ENCODE measurements at regions not wholly inside any gene's neighbourhood (a gene's known extent, or its start where the extent isn't known, plus 50 kb on each side); places are given as distances from the start of the nearest gene placed in this dataset.

DNA sequence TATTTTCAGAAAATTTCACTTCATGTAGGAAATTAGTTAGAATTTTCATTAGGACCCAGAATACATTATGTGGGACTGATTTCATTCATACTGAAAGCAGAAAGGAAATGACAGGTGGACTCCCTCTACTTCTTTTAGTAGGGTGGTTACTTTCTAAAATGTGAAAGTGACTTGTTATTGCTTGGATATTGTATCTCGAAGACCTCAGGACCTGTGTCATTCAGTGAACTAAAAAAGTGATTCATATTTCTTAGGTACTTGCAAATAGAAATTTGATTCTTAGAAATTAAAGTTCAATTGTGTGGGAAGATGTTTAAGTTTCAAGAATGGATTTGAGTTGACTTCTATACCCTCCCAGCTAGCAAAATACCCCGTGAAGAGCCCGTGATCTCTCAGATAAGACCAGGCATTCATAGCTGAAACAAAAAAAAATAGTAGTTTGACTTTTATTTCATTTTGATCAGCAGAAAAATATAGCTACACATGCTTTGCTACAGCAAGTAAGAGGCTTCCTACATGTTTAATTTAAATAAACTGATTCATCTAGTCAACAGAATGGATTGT, 1037.1 kb downstream of the GATA3 start:
- no peak for DNase-seq
- H3K36me3 Mint-ChIP-seq (ENCODE audit: unreplicated experiment) = no peaks in the 10 kb centered on the region

DNA sequence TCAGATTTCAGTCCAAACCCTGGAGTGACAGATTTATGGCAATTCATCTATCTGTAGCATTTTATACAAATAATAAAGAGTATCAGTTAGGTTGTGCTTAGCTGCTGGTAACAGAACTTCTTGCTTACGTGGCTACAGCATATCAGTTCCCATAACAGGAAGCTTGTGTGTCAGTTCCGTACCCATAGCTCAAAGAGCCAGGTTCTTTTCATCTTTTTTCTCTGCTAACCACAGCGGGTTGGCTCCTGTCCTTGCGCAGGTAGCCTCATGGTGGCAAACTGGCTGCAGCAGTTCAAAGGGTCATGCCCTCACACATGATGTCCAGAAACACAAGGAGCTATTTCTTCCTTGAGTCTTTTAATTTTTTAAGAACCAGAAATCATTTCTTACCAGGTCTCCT, 1041.8 kb downstream of the GATA3 start:
- H3K4me1 Mint-ChIP-seq (ENCODE audit: low read depth, unreplicated experiment) = no peaks in the 10 kb centered on the region
- TF ChIP-seq, protein P1, sequence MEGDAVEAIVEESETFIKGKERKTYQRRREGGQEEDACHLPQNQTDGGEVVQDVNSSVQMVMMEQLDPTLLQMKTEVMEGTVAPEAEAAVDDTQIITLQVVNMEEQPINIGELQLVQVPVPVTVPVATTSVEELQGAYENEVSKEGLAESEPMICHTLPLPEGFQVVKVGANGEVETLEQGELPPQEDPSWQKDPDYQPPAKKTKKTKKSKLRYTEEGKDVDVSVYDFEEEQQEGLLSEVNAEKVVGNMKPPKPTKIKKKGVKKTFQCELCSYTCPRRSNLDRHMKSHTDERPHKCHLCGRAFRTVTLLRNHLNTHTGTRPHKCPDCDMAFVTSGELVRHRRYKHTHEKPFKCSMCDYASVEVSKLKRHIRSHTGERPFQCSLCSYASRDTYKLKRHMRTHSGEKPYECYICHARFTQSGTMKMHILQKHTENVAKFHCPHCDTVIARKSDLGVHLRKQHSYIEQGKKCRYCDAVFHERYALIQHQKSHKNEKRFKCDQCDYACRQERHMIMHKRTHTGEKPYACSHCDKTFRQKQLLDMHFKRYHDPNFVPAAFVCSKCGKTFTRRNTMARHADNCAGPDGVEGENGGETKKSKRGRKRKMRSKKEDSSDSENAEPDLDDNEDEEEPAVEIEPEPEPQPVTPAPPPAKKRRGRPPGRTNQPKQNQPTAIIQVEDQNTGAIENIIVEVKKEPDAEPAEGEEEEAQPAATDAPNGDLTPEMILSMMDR (IDR thresholded peaks at IDR 0.05; ENCODE audit: partially characterized antibody, unreplicated experiment) = no peak

More for the DNA sequence above, 1037.1 kb downstream of the GATA3 start:
- Mint-ChIP-seq H3K4me1 (ENCODE audit: low read depth, unreplicated experiment) (no peaks in the 10 kb centered on the region), H3K27me3 (ENCODE audit: unreplicated experiment) (no peaks in the 10 kb centered on the region), H3K9me3 (ENCODE audit: unreplicated experiment) (no peaks in the 10 kb centered on the region), H3K27ac (ENCODE audit: unreplicated experiment) (no peak overlapping the region), H3K4me3 (ENCODE audit: unreplicated experiment) (no peak overlapping the region)
- TF ChIP-seq, protein P1 (IDR thresholded peaks at IDR 0.05; ENCODE audit: partially characterized antibody, unreplicated experiment) = no peak

DNA sequence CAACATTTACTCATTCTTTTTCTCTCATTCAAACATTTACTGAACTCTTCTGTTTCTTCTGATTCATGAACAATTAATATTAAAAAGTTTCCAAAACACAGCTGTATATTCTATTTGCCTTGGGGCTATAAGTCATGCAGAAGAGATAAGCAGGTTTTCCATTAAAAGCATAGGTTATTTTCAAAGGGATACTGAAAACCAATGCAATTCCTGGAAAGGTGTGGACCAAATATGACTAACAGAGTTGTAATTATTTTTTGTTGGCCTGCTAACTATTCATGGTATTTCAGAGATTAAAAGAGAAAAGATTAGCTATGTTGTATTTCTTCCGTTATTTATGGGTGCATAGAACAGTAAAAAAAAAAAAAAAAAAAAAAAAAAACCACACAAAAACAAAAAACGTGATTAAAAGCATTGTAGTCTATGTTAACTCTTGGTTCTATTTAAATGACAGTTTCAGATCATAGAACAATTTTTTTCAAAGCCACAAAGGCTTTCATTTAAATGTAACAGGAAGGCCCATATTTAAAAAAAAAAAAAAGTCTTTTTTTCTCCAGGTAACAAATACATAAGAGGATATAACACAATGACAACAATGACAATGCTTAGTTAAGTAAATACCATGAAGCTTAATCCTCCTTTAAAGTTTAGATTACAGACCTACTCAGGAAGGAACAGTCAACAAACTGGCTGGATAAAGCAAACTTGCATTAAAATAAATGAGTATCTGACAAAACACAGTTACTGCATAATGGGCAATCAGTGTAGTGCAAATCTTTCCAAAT, 1042.9 kb downstream of the GATA3 start:
- Mint-ChIP-seq H3K4me3 (ENCODE audit: unreplicated experiment) (no peak overlapping the region), H3K4me1 (ENCODE audit: low read depth, unreplicated experiment) (no peaks in the 10 kb centered on the region), H3K27ac (ENCODE audit: unreplicated experiment) (no peak overlapping the region), H3K27me3 (ENCODE audit: unreplicated experiment) (no peaks in the 10 kb centered on the region), H3K36me3 (ENCODE audit: unreplicated experiment) (no peaks in the 10 kb centered on the region), H3K9me3 (ENCODE audit: unreplicated experiment) (no peaks in the 10 kb centered on the region)
- no peak for DNase-seq
- TF ChIP-seq, protein P1 (IDR thresholded peaks at IDR 0.05; ENCODE audit: partially characterized antibody, unreplicated experiment) = no peak

More for the DNA sequence above, 1041.8 kb downstream of the GATA3 start:
- no peak overlapping the region for H3K4me3 Mint-ChIP-seq (ENCODE audit: unreplicated experiment)
- H3K27ac Mint-ChIP-seq (ENCODE audit: unreplicated experiment) = no peak overlapping the region
- H3K9me3 Mint-ChIP-seq (ENCODE audit: unreplicated experiment) = no peaks in the 10 kb centered on the region
- no peaks in the 10 kb centered on the region for H3K27me3 Mint-ChIP-seq (ENCODE audit: unreplicated experiment)
- H3K36me3 Mint-ChIP-seq (ENCODE audit: unreplicated experiment) = no peaks in the 10 kb centered on the region
- DNase-seq = no peak

DNA sequence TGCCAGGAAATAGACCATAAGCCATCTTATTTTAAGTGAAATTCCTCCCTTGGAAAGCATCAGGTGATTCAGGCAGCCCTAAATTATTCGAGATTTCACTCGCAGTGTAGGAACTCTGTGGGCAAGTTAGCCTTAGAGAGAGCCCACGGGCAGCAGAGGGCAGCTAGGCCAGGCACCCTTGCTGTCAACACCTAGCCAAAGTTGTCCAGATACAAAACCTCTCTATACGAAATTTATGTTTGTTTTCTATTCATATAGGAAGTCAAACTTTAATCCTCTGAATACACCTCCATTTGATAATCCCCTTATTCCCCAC, 1043.5 kb downstream of the GATA3 start:
- Mint-ChIP-seq H3K27me3 (ENCODE audit: unreplicated experiment) (no peaks in the 10 kb centered on the region), H3K27ac (ENCODE audit: unreplicated experiment) (no peak overlapping the region), H3K4me1 (ENCODE audit: low read depth, unreplicated experiment) (no peaks in the 10 kb centered on the region), H3K9me3 (ENCODE audit: unreplicated experiment) (no peaks in the 10 kb centered on the region), H3K4me3 (ENCODE audit: unreplicated experiment) (no peak overlapping the region), H3K36me3 (ENCODE audit: unreplicated experiment) (no peaks in the 10 kb centered on the region)
- TF ChIP-seq, protein P1 (IDR thresholded peaks at IDR 0.05; ENCODE audit: partially characterized antibody, unreplicated experiment) = no peak
- no peak for DNase-seq

DNA sequence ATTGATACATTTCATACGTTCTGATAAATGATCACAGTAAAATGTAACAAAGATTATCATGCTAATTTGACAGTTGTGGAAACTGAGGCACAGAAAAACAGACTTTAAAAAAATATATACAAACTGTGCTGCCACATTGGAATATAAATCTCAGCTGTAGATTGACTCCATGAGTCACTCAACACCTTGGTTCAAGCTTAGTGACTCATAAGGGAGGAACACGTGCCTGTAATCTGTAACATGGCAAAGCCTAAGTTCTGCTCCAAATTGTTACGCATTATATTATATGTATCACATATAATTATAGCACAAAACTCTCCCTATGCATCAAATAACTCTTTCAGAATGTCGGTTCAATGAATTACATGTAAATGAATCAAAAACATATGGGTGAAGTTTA, 1047.5 kb downstream of the GATA3 start:
- Mint-ChIP-seq H3K9me3 (ENCODE audit: unreplicated experiment) (no peaks in the 10 kb centered on the region), H3K27ac (ENCODE audit: unreplicated experiment) (no peak overlapping the region), H3K27me3 (ENCODE audit: unreplicated experiment) (no peaks in the 10 kb centered on the region), H3K4me1 (ENCODE audit: low read depth, unreplicated experiment) (peaks cover 6% of the 10 kb centered on the region), H3K4me3 (ENCODE audit: unreplicated experiment) (no peak overlapping the region), H3K36me3 (ENCODE audit: unreplicated experiment) (no peaks in the 10 kb centered on the region)
- no peak for DNase-seq
- TF ChIP-seq, protein P1 (IDR thresholded peaks at IDR 0.05; ENCODE audit: partially characterized antibody, unreplicated experiment) = no peak
